Putamen (tissue), 1 donor: ENCODE measurements at regions not wholly inside any gene's neighbourhood (a gene's known extent, or its start where the extent isn't known, plus 50 kb on each side); places are given as distances from the start of the nearest gene placed in this dataset.

Experiments
- DNase-seq: peaks from one replicate; pipeline ENCODE4 v3.0.0-alpha.2; 2016; ENCODE audit warnings: low spot score

DNA sequence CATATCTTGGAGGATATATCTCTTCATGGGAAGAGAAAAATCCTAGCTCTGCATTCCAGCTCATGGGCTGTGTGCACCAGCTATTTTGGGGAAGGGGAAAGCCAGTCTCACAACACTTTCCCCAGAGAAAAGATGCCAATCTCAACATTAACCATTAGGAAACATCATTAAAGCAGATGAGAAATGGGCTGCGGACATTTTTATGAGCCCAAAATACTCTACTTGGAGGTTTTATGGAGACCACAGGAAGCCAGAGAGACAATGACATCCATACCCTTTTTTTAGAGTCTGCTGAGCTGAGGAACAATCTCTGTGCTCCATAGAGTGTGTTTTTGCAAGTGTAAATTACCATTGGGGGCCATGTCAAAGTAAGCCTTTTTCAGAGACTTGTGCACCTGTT, 213.7 kb downstream of the TRIB2 start:
- no peak for DNase-seq

DNA sequence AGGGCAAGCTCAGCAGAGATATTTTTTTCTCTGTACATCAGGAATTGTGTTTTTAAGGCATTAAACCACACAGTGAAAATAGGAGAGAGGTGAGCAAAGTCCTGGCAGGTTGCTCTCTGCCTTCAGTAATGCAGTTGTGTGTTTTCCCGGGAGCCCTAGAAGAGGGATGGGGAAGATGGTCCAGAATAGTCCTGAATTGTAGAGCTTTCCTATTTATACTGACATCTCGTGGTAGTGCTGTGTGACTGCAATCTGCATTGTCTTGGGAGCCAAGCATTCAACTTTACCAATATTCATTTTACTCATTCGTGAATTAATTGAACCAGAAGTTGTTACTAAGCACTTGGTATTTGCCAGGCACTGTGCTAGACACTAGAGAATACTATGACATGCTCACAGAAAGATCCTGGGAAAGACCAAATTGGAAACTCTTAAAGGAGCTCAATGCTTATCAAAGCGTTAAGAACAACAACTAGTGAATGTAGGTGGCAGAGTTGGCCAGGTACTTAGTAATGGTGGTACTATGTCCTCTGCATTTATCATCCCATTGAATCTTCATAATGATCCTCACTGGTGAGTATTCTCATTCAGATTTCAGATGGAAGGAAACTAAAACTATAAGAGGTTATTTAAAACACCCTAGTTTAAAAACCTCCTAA, 214.6 kb downstream of the TRIB2 start:
- DNase-seq = peak; percentile 12

DNA sequence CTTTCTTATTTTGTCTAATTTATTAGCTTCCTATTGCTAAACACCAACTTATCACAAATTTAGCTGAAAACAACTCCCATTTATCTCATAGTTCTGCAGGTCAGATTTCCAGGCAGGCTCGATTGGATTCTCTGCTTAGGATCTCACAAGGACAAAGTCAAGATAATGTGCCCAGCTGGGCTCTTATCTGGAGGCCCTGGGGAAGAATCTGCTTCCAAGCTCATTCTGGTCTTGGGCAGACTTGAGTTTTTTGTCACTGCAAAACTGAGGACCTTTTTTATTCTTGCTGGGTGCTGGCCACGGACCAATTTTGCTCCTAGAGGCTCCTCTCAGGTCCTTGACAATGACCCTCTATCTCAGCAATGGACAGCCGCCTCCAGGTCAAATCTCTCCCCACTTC, 215.5 kb downstream of the TRIB2 start:
- no peak for DNase-seq

DNA sequence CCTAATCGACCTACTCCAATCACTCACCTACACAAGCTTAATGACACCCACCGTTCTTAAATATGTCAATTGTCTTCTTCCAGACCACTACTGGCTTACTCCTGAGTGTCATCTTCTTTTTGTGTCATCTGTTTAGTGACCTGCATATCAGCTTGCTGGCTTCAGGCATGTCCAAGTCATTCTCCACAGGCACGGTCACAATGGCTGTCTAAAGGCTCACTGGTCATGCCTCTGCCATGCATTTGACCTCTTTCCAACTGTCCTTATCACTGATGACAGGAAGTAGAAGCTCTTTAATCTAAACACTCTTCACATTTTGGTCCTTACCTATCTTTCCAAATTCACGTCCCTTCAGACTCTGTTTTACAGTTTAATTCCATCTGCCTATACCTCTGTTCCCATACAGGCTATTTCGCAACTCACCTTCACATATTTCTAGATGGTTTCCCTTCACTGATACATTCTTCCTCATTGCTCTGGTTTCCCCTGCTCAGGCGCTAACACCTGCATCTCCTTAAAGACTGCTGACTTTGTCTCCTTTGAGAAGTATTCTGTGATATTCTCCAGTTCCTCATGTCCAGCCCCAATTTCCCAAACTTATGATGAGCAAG, 217.5 kb downstream of the TRIB2 start:
- DNase-seq = no peak

DNA sequence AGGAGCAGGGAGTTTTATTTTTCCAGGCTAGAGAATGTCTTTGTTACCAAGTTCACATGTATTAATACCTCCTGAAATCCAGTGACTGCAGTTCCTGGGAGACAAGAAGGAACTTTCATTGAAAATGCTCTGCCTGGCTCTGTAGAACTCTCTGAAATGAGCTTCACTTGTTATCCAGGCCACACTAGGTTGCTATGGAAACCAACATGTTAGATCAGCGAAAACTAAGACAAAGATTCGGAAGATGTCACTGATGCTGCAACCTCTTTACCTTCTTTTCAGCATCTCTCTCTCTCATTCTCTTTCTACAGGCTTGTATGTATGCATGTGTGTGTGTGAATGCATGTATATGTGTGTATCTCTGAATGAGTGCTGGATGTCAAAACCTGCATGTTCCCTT, 218.5 kb downstream of the TRIB2 start:
- DNase-seq = peak; percentile 27

DNA sequence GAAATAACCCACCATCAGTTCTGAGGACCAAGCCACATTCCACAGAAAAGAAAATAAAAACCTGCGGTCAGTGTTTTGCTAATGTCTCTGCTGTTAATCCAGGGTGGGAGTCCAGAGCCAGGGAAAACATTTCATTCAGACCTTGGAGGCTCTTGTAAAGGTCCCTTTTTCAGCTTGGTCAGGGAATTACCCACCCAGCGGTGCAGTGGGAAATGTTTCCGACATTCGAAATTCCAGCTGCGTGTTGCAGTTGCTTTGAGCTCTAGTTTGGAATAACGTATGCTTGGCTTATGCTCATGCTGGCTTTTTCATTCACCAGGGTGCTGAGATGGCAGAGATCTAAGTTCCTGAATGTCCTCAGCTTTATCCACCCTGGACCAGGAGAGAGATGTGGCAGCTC, 219.1 kb downstream of the TRIB2 start:
- no peak for DNase-seq

DNA sequence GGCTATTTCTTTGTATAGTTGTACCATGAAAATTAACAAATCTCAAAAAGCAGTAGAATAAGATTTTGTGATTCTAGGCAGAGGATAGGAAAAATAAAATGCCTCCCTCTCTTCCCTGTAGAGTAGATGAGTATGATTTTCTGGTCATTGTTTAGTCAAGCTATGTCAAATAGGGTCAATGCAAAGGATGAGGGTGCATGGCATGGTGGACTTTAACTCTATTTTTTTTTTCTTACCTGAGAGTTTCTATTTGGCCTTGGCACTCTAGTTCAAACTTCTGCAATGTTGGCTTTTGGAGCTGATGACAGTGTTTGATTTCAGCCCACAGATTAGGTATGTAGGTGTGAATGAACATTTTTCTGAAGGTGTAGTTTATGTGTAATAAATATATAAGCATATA, 224.5 kb downstream of the TRIB2 start:
- DNase-seq = no peak

DNA sequence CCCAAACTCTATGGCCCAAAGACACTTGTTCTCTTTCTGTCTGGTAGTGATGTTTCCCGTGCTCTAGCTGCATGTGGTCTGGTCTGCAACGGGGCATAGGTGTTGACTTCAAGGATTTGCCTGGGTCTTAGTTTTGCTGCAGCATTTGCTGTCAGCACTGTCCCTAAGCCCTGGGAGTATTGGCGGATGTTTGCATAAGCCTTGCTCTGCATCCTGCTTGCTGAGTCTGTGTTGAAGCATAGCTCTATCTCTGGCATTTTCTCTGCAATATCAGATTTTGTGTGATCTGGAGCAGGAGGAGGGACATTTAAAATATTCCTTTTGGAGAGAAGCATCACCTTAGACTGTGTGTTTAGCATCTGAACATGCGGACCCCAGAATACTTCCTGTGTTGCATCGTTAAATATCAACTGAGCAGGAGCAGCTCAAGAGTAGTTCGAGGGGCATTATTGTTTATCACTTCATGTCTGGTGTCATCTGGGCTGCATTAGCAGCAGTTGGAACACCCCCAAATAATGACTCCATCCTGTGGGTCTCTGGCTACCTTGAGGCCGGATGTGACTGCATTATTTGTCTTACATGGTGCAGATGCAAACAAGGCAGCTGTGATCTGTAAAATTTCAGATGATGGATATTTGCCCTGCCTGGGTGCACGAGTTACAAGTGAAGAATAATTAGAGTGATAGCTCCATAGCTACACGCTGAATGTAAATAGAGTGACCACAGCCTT, 231.7 kb downstream of the TRIB2 start:
- DNase-seq = no peak

DNA sequence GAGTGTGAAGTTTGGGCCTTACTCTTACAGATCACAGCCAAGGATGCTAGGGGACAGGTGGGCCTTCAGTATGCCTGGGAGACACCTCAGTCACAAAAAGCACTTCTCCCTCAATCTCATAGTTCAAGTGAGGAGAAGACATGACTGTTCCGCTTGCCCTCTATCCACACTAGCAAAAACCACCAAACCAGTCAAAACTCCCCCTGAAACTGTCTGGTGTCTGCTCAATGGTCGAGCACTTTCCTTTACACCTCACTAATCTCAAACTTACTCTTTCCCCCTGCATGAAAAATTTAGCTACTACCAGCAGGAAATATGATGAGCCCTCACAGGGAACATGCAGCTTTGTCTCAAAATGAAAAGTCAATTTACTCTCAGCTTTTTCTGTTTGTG, 232.2 kb downstream of the TRIB2 start:
- no peak for DNase-seq

DNA sequence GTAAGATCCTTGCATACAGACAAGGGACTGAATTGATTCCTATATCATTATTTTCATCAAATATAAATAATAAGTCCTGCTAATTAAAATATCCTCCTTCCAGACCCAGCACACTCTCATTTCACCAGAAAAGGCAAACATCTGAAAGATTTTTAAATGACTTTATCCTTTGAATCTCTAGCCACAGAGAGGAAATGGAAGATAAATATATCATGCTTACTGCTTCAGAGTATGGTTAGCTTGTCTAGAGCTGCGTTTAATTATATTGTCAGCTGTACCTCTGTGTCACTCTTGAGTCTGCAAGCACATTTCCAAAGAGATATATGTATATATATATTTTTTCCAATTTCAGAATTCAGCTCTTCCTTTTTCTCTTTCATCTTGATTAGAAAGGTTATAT, 232.7 kb downstream of the TRIB2 start:
- no peak for DNase-seq

DNA sequence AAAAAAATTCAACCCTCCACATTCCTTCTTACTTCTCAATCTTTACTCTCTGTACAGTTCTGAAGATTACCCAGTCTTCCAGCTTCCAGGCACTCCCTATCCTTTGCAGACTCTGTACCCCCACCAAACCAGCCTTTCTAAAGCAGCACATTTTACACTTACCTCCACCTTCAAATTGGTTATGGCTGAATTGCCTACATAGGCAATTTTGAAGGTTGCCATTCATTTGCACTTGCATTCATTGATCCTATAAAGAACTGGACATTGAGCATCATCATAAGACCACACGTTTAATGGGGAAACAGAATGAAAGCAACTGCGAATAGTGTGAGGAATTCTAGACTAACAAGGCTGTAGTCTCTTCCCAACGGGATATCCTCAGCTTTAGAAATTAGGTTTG, 233.4 kb downstream of the TRIB2 start:
- DNase-seq = no peak

DNA sequence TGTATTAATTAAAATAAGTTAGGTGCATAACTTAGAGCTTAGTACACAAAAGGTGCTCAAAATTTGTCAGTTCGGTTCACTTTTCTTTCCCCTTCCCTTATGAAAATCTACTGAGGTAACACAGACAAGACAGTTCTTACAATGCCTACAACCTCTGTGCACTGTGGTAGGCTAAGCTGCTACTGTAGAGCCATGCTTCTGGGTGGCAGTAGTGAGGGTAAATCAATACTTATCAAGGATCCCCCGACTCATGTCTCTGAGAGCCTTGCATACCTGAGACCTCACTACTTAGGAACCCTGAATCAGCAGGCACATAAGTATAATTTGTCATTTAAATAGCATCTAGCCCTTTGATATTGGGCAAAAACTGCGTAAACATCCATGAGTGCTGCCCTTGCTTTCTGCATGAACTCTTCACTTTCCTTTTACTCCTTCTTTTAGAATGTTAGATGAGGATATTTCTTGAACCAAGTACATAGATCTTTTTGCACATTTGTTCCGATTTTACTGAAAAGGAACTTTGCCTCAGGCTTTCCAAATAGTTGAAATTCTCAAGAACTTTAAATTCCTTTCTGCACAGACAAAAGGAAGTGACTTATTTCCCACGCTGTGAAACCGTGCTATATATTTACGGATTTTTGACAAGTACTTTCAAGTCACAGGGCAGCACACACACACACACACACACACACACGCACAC, 234.4 kb downstream of the TRIB2 start:
- DNase-seq = no peak

DNA sequence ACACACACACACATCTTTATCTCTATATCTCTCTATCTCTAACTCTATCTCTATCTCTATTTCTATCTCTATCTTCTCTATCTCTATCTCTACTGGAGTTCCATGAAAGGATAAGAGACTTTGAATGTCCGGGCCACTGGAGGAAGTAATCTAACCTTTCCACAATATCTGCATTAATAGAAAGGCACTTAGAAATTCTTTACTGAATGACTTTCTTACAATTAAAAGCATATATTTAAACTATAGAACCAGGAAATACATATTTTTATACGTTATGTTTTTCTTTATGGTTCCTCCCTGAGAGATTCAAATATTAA, 234.9 kb downstream of the TRIB2 start:
- no peak for DNase-seq

DNA sequence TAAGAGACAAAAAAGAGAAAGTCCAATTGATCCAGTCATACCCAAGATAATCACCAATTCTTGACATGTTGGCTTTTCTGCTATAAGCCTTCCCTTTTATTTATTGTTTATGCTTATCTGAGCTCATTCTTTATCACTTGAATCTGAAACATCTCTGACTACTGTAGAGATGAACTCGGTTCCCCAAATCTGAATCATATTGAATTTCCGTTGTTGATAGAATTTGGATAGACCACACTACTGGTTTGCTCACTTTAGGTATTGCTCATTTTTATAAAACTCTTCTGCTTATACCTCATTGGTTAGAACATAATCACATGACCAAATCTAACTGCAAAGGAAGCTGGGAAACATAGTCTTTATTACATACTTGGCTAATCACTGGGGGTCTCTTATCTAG, 236.9 kb downstream of the TRIB2 start:
- DNase-seq = no peak

DNA sequence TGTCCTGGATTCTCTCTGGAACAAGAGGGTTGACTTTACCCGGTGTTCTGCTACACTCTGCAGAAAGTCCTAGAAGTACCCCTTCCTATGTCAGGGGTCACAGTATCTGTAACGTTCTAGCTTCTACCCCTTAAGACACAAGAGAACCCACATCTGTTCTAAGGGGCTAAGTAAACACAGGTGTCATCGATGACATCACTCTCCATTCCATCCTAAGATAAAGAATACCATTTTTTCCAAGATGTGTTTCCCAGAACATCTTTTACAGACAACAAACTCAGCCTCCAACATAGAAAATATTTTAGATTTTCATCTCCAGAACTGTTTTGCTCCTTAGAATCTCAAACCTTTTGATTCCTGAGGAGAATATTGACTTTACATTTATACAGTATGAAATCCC, 239.1 kb downstream of the TRIB2 start:
- DNase-seq = no peak

DNA sequence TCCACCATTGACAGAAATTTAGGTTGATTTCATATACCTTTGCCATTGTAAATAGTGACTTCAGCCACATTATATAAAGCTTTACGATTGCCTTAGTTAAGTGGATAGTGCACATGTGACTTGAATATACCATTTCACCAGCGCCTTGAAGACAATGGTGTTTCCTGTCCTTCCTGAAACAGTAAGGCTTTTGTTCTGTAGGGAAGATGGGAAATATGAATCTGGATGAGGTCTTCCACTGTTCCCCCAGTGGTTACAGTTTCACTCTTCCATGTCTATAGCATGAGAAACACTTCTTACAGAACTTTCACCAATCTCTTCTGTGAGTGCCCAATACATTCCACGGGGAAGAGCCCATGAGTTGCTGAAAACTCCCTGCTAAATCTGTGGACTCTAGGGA, 240.5 kb downstream of the TRIB2 start:
- no peak for DNase-seq

DNA sequence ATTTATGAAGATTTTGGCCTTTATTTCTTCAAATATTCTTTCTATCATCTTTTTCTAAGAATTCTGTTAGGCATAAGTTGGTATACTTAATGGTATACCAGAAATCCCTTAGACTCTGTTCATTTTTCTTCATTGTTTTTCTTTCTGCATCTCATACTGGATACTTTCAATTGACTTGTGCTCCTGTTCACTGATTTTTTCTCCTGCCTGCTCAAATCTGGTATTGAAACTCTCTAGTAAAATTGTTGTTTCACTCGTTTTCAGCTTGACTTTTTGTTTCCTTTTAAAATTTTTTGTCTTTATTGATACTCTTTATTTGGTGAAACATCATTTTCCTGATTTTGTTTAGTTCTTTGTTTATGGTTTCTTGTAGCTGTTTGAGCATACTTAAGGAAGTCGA, 243.2 kb downstream of the TRIB2 start:
- no peak for DNase-seq

DNA sequence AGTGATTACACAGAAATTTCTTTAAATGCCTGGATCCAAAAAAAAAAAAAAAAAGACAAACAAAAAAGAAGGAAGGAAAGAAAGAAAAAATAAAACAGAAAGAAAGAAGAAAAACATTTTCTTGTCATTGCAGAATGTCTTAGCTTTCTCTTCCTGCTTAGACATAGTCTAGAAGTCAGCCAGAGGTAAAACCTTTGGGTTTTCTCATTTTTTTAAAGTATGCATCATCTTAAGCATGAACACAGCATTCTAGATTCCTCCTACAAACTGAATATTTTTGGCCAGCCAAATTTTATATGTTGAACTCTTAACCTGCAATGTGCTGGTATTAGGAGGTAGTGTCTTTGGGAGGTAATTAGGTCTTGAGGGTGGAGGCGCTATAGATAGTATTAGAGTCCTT, 243.9 kb downstream of the TRIB2 start:
- no peak for DNase-seq

DNA sequence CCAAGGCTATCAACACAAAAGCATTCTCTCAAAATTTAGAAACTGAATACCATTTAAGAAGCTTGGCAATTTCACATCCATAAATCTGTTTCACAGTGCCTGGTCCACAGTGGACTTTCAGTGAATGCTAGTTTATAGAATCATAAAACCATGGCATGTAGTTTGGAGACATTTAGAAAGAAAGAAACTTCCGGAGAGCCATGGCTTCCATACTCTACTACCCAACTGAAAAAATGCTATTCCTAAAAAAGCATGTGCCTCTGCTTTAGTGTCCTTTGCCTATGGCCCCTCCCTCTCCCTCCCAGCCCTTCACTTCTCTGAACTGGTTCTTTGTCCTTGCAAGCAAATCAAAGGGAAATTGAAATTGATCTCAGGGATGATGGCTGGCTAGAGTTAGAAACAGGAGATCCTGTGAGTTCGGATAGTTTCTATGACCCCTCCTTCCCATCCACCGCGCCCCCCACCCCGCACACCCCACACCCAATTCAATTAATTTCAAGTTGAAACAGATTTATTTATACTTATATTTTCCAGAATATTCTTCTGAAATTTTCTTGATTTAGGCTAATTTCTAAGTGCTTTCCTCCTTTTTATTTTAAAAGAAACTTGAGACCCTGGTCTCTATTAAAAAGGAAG, 248.3 kb downstream of the TRIB2 start:
- no peak for DNase-seq

DNA sequence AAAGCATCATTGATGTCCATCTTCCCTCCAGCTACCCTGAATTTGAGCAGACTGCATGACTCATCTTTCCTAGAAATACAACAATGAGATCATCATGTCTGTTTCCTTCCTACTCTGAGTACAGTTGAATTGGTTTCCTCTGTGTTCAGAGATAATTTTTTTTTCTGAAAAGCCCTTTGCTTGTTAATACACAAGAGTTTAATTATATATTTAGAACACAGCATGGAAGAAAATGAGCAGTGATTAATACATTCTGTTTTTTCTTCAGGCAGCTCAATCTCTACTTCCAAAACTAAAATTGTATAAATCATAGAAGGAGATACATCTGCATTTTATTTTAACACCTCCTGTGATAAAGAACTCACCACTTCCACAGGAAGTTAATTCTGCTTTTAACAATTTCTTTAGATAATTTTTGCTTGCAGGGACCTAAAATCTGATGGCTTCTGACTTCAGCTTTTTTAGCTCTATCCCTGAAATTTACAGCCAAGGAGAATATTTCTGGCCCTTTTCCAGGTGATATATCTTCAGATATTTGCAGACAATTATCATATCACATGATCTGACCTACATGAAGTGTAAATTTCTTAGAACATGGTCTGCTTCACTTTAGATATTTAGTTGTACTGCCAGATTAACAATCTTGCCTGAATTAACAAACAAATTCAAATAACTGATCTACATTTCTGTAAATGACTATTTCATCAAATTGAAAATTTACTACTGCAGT, 249.0 kb downstream of the TRIB2 start:
- DNase-seq = no peak

DNA sequence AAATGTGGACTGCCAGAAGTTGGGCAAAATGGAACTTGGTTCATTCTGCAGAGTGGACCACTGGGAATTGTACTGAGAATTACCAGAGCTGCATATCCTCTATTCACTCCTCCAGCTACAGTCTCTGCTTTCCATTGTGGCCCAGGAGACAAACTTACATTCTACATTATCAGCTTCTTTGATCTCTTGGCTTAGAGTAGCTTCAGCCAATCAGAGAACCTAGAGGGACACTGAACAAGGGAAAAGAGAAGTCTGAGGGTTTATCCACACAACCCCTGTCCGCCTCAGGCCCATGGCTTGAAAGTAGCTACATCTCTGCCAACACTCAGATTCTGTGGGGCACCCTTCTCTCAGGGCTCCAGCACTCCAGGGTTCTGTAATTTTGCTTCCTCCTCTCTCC, 251.1 kb downstream of the TRIB2 start:
- no peak for DNase-seq

DNA sequence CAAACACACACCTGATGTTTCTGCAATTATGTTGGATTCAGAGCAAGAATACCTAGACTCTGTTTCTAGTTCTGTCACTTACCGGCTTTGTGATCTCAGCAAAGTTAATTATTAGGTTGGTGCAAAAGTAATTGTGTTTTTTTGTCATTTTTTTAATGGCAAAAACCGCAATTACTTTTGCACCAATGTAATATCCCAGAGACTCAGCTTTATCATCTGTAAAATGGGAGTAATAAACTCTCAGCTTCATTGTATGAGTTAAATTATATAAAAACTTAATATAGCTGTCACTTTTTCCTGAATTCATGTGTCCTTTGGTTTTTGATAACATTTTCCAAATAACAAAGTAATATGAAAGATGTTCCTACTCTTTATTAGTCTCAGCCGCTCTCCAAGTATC, 251.7 kb downstream of the TRIB2 start:
- no peak for DNase-seq
